ENCODE measurements at regions not wholly inside any gene's neighbourhood (a gene's known extent, or its start where the extent isn't known, plus 50 kb on each side); places are given as distances from the start of the nearest gene placed in this dataset.

DNA sequence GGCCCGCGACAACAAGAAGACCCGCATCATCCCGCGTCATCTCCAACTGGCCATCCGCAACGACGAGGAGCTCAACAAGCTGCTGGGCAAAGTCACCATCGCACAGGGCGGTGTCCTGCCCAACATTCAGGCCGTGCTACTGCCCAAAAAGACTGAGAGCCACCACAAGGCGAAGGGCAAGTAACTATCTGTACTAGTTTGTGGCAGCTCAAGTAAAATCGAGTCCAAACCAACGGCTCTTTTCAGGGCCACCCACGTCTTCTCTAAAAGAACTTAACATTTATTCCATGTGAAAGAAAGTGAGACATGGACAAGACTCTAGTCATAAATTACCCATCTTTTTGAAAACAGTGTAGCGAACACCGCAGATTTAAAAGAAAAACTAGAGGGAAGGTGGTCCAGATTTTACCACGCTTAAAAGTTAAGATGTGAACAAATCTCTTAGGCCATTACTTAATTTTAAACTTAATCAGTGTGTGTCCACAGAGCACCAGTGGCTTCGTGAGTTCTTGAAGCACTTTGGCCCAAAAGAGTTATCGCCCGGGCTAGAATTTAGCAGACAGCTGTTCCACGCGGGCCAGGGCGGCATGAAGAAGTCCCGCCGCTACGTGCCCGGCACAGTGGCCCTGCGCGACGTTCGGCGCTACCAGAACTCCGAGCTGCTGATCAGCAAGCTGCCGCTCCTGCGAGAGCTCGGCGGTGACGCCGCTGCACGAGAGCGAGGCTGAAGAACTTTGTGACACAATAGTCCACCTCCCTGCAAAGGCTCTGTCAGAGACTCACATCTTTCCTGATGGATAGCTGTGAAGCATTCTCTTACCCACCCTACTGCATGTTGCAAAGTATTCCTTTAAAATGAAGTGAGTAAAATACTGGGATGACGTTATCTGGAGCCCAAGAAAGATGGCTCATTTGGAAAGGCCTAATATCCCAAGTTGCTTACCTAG, 113.9 kb upstream of the PRSS16 start:
- Histone ChIP-seq H3K4me3 (peak overlapping the region; percentile 45 to 57 (median 52)), H3K36me3 (no peaks in the 10 kb centered on the region), H3K9me3 (no peaks in the 10 kb centered on the region), H3K27ac (peak overlapping the region in 3 of 4 donors; percentile 77 to 92 (median 83)), H3K27me3 (no peaks in the 10 kb centered on the region), H3K4me1 (peaks cover 0 to 22% (median 0%) of the 10 kb centered on the region in 4 donors)
- DNase-seq (ENCODE audit: low spot score in 2 of 2): peak in 1 of 2 donors; percentile 7
- WGBS, 2 donors: 3 to 7% methylated on average over 35 to 39 of the region's 43 CpGs
- TF ChIP-seq POLR2A (IDR thresholded peaks at IDR 0.05) (peak in 1 of 2 donors; percentile 15), EP300 (IDR thresholded peaks at IDR 0.05) (no peak)

DNA sequence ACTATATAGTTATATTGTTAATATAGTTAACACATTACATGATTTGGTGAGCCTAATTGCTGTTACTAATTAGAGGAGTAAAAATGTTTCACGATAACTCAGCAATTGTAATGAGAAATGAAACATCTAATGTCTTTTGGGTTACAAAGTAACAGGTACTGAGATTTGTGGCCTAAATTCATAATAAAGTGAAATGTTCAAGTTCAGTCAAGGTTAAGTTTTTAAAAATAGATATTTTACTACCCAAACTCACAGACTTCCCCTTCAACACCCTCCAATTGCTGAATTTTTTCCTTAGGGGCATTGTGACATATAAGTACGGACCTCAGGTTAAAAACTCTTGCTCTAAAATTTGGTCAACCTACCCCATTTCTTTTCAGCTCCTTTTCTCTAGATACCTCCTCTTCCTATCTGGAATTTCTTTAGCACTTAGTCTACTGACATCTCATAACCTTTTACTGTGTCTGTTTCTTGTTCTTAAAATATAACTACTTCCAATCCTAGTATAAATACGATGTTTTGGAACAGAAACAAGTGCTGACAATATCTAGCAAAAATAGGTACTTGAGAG, 112.3 kb upstream of the PRSS16 start:
- Histone ChIP-seq H3K4me1 (peaks cover 0 to 33% (median 0%) of the 10 kb centered on the region in 4 donors), H3K27ac (no peak overlapping the region), H3K27me3 (peaks cover 0 to 11% of the 10 kb centered on the region in 2 donors), H3K36me3 (no peaks in the 10 kb centered on the region), H3K4me3 (no peak overlapping the region), H3K9me3 (no peaks in the 10 kb centered on the region)
- TF ChIP-seq EP300 (IDR thresholded peaks at IDR 0.05): no peak
- no peak for TF ChIP-seq POLR2A (IDR thresholded peaks at IDR 0.05)
- no peak for DNase-seq (ENCODE audit: low spot score in 2 of 2)
- WGBS, 2 donors: 90 to 93% methylated on average over 3 of the region's 3 CpGs

DNA sequence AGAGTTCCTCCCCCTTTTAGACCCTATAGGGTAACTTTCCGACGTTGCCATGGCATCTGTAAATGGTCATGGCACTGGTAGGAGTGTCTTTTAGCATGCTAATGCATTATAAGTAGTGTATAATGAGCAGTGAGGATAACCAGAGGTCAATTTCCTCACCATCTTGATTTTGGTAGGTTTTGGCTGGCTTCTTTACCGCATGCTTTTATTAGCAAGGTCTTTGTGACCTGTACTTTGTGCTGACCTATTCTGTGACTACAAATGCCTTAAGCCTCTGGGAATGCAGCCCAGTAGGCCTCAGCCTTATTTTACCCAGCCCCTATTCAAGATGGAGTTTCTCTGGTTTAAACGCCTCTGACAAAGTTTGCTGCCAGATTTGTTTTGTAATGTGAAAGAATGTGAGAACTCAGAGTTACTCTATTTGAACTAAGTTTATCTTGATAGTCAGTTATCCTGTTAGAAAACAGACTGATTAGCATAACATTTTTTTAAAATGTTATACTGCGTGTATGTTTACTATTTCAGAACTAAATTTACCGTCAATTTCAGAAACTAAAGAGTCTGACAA, 111.3 kb upstream of the PRSS16 start:
- Histone ChIP-seq H3K4me1 (peaks cover 0 to 32% (median 0%) of the 10 kb centered on the region in 4 donors), H3K9me3 (no peaks in the 10 kb centered on the region), H3K27me3 (peaks cover 0 to 13% of the 10 kb centered on the region in 2 donors), H3K4me3 (no peak overlapping the region), H3K27ac (no peak overlapping the region), H3K36me3 (no peaks in the 10 kb centered on the region)
- 88 to 94% methylated on average over 6 of the region's 6 CpGs for WGBS, 2 donors
- no peak for DNase-seq (ENCODE audit: low spot score in 2 of 2)
- TF ChIP-seq POLR2A (IDR thresholded peaks at IDR 0.05) (no peak), EP300 (IDR thresholded peaks at IDR 0.05) (no peak)
- TF ChIP-seq, protein P1, sequence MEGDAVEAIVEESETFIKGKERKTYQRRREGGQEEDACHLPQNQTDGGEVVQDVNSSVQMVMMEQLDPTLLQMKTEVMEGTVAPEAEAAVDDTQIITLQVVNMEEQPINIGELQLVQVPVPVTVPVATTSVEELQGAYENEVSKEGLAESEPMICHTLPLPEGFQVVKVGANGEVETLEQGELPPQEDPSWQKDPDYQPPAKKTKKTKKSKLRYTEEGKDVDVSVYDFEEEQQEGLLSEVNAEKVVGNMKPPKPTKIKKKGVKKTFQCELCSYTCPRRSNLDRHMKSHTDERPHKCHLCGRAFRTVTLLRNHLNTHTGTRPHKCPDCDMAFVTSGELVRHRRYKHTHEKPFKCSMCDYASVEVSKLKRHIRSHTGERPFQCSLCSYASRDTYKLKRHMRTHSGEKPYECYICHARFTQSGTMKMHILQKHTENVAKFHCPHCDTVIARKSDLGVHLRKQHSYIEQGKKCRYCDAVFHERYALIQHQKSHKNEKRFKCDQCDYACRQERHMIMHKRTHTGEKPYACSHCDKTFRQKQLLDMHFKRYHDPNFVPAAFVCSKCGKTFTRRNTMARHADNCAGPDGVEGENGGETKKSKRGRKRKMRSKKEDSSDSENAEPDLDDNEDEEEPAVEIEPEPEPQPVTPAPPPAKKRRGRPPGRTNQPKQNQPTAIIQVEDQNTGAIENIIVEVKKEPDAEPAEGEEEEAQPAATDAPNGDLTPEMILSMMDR (IDR thresholded peaks at IDR 0.05): no peak

DNA sequence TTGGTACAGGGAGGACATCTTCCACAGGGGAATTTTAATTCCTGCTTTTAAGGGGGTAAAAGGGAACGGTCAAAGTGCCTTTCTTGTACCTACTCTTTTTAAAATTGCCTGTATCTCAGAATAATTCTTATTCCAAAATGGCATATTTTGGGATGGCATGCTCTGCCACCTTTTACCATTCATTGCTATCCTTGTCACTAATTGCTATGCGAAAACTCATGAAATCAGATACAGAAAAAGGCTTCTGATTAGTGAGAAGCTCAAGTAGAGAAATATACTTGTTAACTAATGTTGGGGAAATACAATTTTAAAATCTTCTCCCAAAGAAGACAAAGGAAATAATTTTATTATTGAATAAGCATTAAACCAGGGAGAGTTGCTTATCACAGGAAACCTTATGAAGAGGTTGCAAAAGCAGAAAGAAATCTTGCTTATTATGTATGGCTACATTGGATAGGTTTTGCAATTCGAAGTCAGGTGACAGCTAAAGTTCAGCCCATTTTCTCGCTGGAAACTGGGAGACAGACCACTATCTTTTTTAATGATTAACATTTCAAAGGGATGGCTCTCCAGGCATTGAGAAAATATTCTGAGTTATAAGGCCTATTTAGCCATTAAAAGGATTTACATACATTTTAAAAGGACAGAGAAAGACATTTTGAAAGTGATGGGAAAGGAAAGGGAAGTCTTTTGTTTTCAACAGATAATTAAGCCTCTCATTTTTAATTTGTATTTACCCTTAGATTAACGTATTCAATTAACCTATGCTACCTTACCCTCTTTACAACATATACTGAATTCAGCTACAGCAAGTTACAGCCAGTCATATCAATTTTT, 110.3 kb upstream of the PRSS16 start:
- Histone ChIP-seq H3K27me3 (peaks cover 0 to 13% of the 10 kb centered on the region in 2 donors), H3K27ac (no peak overlapping the region), H3K4me1 (peaks cover 0 to 25% (median 0%) of the 10 kb centered on the region in 4 donors), H3K4me3 (no peak overlapping the region), H3K9me3 (no peaks in the 10 kb centered on the region), H3K36me3 (no peaks in the 10 kb centered on the region)
- DNase-seq (ENCODE audit: low spot score in 2 of 2): no peak
- WGBS, 2 donors: 84 to 88% methylated on average over 5 of the region's 5 CpGs
- no peak for TF ChIP-seq EP300 (IDR thresholded peaks at IDR 0.05)
- TF ChIP-seq, protein P1 (IDR thresholded peaks at IDR 0.05): no peak
- no peak for TF ChIP-seq POLR2A (IDR thresholded peaks at IDR 0.05)

DNA sequence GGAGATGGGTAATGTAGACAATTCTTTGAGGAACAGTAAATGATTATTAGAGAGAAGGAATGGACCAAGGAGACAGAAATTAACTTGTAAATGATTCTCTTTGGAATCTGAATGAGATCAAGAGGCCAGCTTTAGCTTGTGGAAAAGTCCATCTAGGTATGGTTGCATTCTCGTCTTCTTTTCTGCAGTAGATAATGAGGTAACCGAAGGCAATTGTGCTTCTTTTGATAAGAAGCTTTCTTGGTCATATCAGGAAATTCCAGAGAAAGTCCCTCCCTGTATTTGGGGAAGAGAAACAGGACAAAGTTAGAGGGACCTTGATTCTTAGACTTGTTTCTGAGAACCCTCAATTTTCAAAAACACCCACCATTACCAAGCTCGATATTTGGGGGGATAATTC, 109.1 kb upstream of the PRSS16 start:
- TF ChIP-seq EP300 (IDR thresholded peaks at IDR 0.05): no peak
- TF ChIP-seq, protein P1 (IDR thresholded peaks at IDR 0.05): no peak
- no peak for TF ChIP-seq POLR2A (IDR thresholded peaks at IDR 0.05)
- H3K36me3 ChIP-seq: no peaks in the 10 kb centered on the region
- H3K27me3 ChIP-seq: peaks cover 0 to 13% of the 10 kb centered on the region in 2 donors
- DNase-seq (ENCODE audit: low spot score in 2 of 2): no peak
- 85 to 92% methylated on average over 3 of the region's 3 CpGs for WGBS, 2 donors
- no peaks in the 10 kb centered on the region for H3K9me3 ChIP-seq
- no peak overlapping the region for H3K4me3 ChIP-seq
- peaks cover 0 to 19% (median under 1%) of the 10 kb centered on the region in 4 donors for H3K4me1 ChIP-seq
- H3K27ac ChIP-seq: peak overlapping the region in 2 of 4 donors; percentile 85 to 87

Data from tibial nerve (tissue), 4 donors.